Activated T-helper 17 cell treated with anti-CD3 and anti-CD28 coated beads, Interleukin-2, amount 50 U/mL, for 72 hours (primary cell): ENCODE measurements at regions not wholly inside any gene's neighbourhood (a gene's known extent, or its start where the extent isn't known, plus 50 kb on each side); places are given as distances from the start of the nearest gene placed in this dataset.
A peak's percentile ranks its signal among the peaks of the same experiment; 100 is the strongest.
"Not testable (repeated sequence)": the region's sequence is repeated elsewhere in the genome, so short reads cannot be mapped to it uniquely, and the experiment has no call there.

ENCODE experiments used
- ATAC-seq: fragments of 150-1000 bp; cut with Tn5 transposase; replicated peaks from 2 replicates; pipeline ENCODE4 v1.10.0; 2021; ENCODE audit warnings: mild to moderate bottlenecking, moderate library complexity
- H3K27ac Mint-ChIP-seq: one replicate; pipeline ENCODE4 v1.8.0; 2022; ENCODE audit warnings: mixed read lengths
- H3K27me3 Mint-ChIP-seq: one replicate; pipeline ENCODE4 v1.8.0; 2022; ENCODE audit warnings: mixed read lengths
- H3K36me3 Mint-ChIP-seq: one replicate; pipeline ENCODE4 v1.8.0; 2022; ENCODE audit warnings: low read depth, mild to moderate bottlenecking, mixed read lengths
- H3K4me1 Mint-ChIP-seq: one replicate; pipeline ENCODE4 v1.8.0; 2022; ENCODE audit warnings: mixed read lengths
- H3K4me3 Mint-ChIP-seq: one replicate; pipeline ENCODE4 v1.8.0; 2022; ENCODE audit warnings: mild to moderate bottlenecking, mixed read lengths
- H3K9me3 Mint-ChIP-seq: one replicate; pipeline ENCODE4 v1.8.0; 2022; ENCODE audit warnings: mixed read lengths

DNA sequence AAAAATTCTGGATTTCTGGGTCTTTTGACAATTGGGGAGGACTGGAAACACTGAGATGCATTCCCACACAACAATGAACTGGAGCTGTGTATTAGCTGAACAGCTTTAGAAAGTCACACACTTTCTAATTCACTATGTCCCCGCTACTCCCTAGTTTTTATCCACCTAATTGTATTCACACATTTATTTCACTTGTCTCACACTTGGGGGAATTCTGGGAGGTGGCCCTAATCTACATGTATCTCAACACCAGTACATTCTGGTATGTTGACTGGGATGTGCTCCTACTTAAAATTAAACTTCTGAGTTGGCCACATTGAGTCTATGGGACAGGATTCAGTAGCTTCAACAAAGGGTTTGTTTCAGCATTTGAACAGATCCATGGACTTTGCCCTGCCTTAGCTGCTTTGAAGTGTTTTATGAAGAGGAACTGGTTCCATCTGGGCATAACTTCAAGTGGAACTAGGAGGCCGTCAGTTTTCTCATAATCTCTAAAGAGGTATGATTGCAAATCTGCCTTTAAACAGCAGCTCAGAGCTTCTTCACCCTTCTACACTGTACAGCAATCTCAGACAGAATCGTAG lies 106.5 kb upstream of the CMC1 start:
- Mint-ChIP-seq H3K36me3 (no peaks in the 10 kb centered on the region), H3K27me3 (no peaks in the 10 kb centered on the region), H3K9me3 (no peaks in the 10 kb centered on the region), H3K27ac (no peak overlapping the region), H3K4me1 (no peaks in the 10 kb centered on the region), H3K4me3 (no peak overlapping the region)
- ATAC-seq, result no peak

DNA sequence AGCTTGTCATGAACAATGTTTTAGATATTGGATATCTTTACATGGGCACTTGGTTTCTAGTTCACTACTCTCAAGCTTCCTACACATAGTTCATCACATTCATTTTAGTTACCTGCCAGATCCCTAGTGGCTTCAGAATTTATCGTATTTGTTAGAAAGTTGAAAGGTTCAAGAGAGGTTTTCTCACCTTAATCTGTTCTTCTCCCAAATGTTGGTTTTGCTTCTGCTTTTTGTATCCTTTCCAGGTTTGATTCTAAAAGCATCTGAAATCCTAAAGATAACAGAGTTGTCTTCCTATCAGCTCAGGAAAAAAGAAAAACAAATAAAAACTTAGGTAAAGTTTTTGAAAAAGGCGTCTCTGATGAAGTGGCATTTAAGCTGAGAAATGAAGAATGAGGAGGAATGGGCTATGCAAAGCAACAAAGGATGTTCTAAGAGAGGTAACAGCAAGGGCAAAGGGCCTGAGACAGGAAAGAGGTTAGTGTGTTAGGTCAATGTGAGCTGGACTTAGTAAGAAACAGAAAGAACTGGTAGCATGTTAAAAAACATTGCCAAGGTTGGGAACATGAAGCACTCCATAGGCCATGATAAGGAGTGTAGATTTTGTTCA lies 104.7 kb upstream of the CMC1 start:
- Mint-ChIP-seq H3K27ac (no peak overlapping the region), H3K36me3 (no peaks in the 10 kb centered on the region), H3K4me3 (no peak overlapping the region), H3K27me3 (no peaks in the 10 kb centered on the region), H3K4me1 (no peaks in the 10 kb centered on the region), H3K9me3 (no peaks in the 10 kb centered on the region)
- ATAC-seq, result no peak

DNA sequence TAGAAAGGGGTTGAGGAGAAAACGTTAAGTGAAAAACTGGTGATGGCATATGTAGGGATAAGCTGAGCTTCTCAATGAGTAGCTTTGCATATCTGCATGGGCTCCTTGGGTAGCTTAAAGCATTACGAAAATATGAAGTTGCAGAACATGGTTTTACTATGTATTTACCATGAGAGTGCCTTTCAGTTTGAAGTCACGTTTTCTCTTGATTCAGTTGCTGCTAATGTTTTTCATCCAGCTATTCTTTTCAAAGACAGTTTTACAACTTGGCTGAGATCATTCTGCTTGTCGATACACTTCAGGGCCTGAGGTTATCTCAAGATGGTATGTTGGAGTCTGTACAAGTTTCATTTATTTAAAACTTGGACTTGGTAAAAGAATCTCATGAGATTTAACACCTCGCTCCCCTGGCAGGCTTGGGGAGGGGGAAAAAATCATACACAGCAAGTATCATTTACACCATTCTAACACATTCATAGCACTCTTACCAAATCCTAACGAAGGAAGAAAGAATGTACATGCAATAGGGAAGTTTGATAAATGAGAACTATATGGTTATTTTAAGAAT lies 103.3 kb upstream of the CMC1 start:
- Mint-ChIP-seq H3K4me1 (no peaks in the 10 kb centered on the region), H3K27ac (no peak overlapping the region), H3K4me3 (no peak overlapping the region), H3K27me3 (no peaks in the 10 kb centered on the region), H3K9me3 (no peaks in the 10 kb centered on the region), H3K36me3 (no peaks in the 10 kb centered on the region)
- no peak for ATAC-seq

DNA sequence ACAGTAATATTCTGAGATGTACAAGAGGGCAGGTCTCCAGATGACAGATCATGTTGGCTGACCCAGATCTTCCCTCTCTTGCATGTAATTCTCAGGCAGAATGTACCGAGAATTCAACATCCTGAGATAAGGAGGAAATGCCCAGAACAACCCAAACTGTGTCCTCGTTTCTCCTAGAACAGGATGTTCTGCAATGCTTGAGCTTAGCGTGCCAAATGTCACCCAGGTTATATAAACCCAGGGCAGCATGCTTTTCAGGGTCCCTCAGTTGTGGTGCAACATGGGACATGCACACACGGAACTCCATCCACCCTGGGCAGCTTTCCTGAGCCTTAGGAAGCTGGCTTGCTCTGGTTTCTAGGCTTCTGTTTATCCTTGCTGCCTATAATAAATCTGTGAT lies 102.1 kb upstream of the CMC1 start:
- no peaks in the 10 kb centered on the region for H3K9me3 Mint-ChIP-seq
- H3K36me3 Mint-ChIP-seq, result no peaks in the 10 kb centered on the region
- H3K27ac Mint-ChIP-seq, result no peak overlapping the region
- no peak for ATAC-seq
- H3K27me3 Mint-ChIP-seq, result no peaks in the 10 kb centered on the region
- no peaks in the 10 kb centered on the region for H3K4me1 Mint-ChIP-seq
- no peak overlapping the region for H3K4me3 Mint-ChIP-seq

DNA sequence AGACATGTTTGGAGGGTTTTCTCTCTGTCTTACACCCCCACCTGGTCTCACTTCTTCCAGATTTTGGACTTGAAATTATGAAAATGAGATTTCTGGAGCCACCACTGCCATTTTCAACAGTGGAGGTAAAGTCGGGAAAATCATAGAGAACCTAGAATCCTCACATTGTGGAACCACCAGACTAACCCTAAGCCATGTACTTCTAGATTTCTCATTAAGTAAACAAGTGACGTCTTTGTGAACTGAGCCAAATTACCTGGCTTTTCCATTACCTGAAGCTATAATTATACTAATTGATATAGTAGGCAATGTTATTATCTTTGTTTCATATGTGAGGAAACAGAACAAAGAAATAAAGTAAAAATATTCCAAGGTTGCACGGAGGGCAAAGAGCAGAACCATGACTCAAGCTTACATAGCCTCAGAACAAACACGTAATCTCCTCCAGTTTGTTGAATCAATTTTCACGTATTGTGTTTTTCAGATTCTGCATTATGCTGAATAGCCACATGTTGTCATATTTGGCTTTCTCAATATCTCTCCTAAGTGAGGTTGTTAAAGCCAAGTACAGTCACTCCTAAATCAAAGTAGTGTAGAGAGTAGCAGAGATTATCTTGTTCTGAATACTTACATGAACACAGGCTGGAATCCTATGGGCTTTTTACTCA lies 101.3 kb upstream of the CMC1 start:
- Mint-ChIP-seq H3K4me3 (no peak overlapping the region), H3K4me1 (no peaks in the 10 kb centered on the region), H3K36me3 (no peaks in the 10 kb centered on the region), H3K9me3 (no peaks in the 10 kb centered on the region), H3K27me3 (no peaks in the 10 kb centered on the region), H3K27ac (no peak overlapping the region)
- no peak for ATAC-seq

GRCh38 chr3:28140664-28141063 lies 100.8 kb upstream of the CMC1 start:
- no peak overlapping the region for H3K27ac Mint-ChIP-seq
- no peak overlapping the region for H3K4me3 Mint-ChIP-seq
- no peaks in the 10 kb centered on the region for H3K9me3 Mint-ChIP-seq
- no peaks in the 10 kb centered on the region for H3K27me3 Mint-ChIP-seq
- H3K36me3 Mint-ChIP-seq, result no peaks in the 10 kb centered on the region
- no peaks in the 10 kb centered on the region for H3K4me1 Mint-ChIP-seq
- no peak for ATAC-seq

- no peak overlapping the region for H3K4me3 Mint-ChIP-seq
These were observed 91.5 kb upstream of the CMC1 start for GRCh38 chr3:28149960-28150359.

GRCh38 chr3:28150465-28151206 lies 90.8 kb upstream of the CMC1 start:
- H3K27me3 Mint-ChIP-seq, result peaks cover 4% of the 10 kb centered on the region
- no peak for ATAC-seq
- no peaks in the 10 kb centered on the region for H3K9me3 Mint-ChIP-seq
- no peak overlapping the region for H3K27ac Mint-ChIP-seq
- no peak overlapping the region for H3K4me3 Mint-ChIP-seq
- no peaks in the 10 kb centered on the region for H3K36me3 Mint-ChIP-seq
- H3K4me1 Mint-ChIP-seq, result no peaks in the 10 kb centered on the region

More at GRCh38 chr3:28149960-28150359, 91.5 kb upstream of the CMC1 start:
- Mint-ChIP-seq H3K9me3 (no peaks in the 10 kb centered on the region), H3K36me3 (no peaks in the 10 kb centered on the region), H3K4me1 (no peaks in the 10 kb centered on the region), H3K27ac (no peak overlapping the region), H3K27me3 (no peaks in the 10 kb centered on the region)
- ATAC-seq, result no peak

DNA sequence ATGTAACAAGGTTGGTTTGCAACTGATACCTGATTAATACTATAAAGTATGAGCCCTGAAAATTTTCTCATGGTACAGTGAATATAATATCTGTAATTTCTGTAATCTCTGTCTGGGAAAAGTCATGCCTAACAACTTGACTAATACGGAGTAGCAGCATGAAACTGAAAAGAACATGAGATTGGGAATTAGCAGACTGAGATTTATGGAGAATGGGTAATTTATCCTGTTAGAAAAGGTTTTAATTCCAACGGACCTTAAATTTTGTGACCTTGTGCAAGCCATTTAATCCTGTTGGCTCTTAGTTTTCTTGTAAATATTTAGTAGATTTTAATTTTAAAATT lies 90.2 kb upstream of the CMC1 start:
- Mint-ChIP-seq H3K27ac (no peak overlapping the region), H3K27me3 (peaks cover 8% of the 10 kb centered on the region), H3K4me1 (no peaks in the 10 kb centered on the region), H3K36me3 (no peaks in the 10 kb centered on the region), H3K4me3 (no peak overlapping the region), H3K9me3 (no peaks in the 10 kb centered on the region)
- no peak for ATAC-seq

DNA sequence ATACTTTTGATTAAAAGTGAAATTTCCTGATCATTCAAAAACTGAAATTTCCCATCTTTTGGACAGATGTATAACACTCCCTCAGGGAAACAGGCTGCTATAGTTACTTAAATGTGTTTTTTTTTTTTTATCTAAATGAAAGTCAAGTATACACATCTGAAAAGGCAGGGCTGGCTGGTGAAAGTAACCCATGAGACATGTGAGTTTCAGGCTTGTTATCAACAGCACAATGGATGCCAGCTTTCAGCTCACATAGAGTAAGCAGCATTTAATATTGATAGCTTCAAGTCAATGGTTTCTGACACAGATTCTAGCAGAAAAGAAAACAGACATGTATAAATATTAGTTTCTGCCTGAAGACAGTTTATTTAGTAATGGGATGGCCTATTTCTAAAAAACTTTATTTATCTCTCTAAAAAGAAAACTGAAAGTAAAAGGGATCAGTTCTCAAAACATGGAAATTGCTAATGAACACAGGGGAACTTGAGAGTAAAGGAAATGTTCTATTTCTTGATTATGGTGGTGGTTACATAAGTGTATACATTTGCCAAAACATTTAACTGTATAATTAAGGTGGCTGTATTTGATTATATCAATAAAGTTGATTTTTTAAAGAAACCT lies 89.7 kb upstream of the CMC1 start:
- H3K4me3 Mint-ChIP-seq, result peak overlapping the region; percentile 44
- H3K4me1 Mint-ChIP-seq, result no peaks in the 10 kb centered on the region
- ATAC-seq, result peak; percentile 62
- H3K9me3 Mint-ChIP-seq, result no peaks in the 10 kb centered on the region
- no peak overlapping the region for H3K27ac Mint-ChIP-seq
- no peaks in the 10 kb centered on the region for H3K36me3 Mint-ChIP-seq
- peaks cover 8% of the 10 kb centered on the region for H3K27me3 Mint-ChIP-seq

DNA sequence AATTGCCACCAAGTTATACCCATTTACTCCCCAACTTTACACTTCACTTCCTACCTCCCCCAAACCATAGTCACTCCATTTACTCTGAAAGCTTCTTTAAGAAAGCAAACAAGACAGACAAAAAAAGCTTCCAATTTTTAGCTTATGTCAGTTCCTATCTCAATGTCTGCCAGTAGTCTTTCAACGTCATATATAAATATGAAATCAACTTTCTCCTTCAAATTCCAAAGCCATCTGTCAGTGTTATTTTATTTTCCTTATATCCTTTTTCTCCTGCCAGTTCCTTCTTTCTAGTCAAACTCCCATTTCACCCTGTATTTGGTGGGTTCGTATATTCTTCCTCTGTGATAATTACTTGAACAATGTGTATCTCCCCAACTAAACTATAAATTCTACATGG lies 85.8 kb upstream of the CMC1 start:
- H3K27ac Mint-ChIP-seq, result no peak overlapping the region

GRCh38 chr3:28156599-28156998 lies 84.8 kb upstream of the CMC1 start:
- H3K4me3 Mint-ChIP-seq, H3K9me3 Mint-ChIP-seq, H3K36me3 Mint-ChIP-seq, H3K27me3 Mint-ChIP-seq, H3K4me1 Mint-ChIP-seq, H3K27ac Mint-ChIP-seq, ATAC-seq: not testable (repeated sequence)

More for the DNA sequence above, 85.8 kb upstream of the CMC1 start:
- H3K4me3 Mint-ChIP-seq, result no peak overlapping the region
- H3K36me3 Mint-ChIP-seq, result no peaks in the 10 kb centered on the region
- peaks cover 8% of the 10 kb centered on the region for H3K9me3 Mint-ChIP-seq
- H3K27me3 Mint-ChIP-seq, result peaks cover 8% of the 10 kb centered on the region
- no peak for ATAC-seq
- H3K4me1 Mint-ChIP-seq, result no peaks in the 10 kb centered on the region

DNA sequence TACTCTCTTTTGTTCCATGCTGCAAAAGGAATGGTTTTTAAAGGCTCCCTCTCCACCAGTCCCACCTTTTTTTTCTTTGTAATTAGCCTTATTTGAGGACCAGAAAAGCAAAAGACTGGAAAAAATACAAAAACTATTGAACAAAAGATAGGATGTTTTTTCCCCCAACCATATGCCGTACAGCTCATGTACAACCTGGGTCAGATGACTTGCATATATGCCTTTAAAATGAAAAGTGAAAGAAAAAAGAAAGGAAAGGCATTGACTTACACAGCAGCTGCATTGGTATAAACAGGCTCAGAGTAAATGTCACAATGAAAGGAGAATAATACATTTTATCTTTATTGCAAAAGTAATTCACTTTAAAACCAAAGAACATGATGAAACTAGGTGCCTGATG lies 69.5 kb upstream of the CMC1 start:
- Mint-ChIP-seq H3K27ac (peak overlapping the region; percentile 93), H3K9me3 (peaks cover 9% of the 10 kb centered on the region)

DNA sequence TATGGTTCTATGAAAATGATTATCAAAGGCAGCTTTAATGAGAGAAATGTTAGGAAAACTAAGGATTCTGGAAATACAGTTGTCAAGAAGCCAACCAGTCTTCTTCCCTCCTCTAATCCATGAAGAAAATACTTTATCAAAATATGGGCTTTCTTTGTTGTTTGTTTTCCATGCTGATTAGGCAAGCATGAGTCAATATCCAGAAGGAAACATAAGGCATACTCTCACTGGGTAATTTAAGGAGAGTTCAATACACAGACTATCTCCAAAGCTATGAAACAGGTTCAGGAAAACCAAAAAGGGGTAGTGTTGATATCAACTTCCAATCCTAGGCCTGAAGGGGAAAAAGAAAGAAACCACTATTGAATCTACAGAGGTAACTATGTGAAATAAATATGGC lies 68.7 kb upstream of the CMC1 start:
- no peak overlapping the region for H3K4me3 Mint-ChIP-seq
- no peaks in the 10 kb centered on the region for H3K27me3 Mint-ChIP-seq
- ATAC-seq, result no peak
- H3K9me3 Mint-ChIP-seq, result peaks cover 9% of the 10 kb centered on the region
- H3K27ac Mint-ChIP-seq, result no peak overlapping the region
- peaks cover 6% of the 10 kb centered on the region for H3K4me1 Mint-ChIP-seq
- peaks cover 5% of the 10 kb centered on the region for H3K36me3 Mint-ChIP-seq

More for the DNA sequence above, 69.5 kb upstream of the CMC1 start:
- Mint-ChIP-seq H3K27me3 (no peaks in the 10 kb centered on the region), H3K4me3 (peak overlapping the region; percentile 86), H3K4me1 (peaks cover 6% of the 10 kb centered on the region), H3K36me3 (peaks cover 5% of the 10 kb centered on the region)
- peak; percentile 90 for ATAC-seq
